HG03469 (cell line): ENCODE measurements at regions not wholly inside any gene's neighbourhood (a gene's known extent, or its start where the extent isn't known, plus 50 kb on each side); places are given as distances from the start of the nearest gene placed in this dataset.
"Not testable (repeated sequence)": the region's sequence is repeated elsewhere in the genome, so short reads cannot be mapped to it uniquely, and the experiment has no call there.

Experiments
- ATAC-seq: cut with Tn5 transposase; IDR thresholded peaks from one replicate; pipeline ENCODE4 v1.9.1; 2021; ENCODE audit warnings: mild to moderate bottlenecking, moderate library complexity, moderate number of reproducible peaks; ENCODE audit not compliant: unreplicated experiment

GRCh38 chr7:149569726-149570422 is 72.3 kb upstream of the ZNF746 start:
- no peak for ATAC-seq

DNA sequence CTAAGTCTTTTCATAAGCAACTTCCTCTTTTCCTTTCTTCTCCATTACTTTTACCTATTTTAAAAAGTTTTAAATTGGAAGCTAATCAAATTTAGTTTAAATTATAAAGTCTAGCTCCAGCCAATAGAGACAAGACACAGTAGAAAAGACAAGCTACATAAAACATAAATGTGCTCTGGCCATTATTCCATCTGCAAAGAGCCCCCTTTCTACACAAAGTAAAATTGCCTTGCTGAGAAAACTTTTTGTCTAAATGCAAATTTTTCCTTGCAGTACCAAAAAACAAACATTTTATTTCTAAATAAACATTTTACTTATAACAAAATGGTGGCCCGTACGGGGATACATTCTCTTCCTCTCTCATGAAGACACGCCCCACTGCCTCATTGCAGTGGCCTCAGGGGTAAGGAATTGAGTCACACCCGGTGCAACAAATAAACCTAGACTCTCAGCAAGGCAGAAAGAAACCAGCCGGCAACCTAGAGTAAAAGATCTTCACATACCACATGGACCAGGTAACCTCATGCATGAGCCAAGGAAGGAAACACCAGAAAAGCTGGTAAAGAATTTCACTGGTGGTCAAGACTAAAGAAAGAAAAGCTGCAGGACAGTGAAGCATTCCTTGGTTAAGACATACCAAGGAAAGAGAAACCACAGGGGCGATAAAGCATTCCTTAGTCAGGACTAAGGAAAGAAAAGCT is 71.6 kb upstream of the ZNF746 start:
- ATAC-seq = no peak

DNA sequence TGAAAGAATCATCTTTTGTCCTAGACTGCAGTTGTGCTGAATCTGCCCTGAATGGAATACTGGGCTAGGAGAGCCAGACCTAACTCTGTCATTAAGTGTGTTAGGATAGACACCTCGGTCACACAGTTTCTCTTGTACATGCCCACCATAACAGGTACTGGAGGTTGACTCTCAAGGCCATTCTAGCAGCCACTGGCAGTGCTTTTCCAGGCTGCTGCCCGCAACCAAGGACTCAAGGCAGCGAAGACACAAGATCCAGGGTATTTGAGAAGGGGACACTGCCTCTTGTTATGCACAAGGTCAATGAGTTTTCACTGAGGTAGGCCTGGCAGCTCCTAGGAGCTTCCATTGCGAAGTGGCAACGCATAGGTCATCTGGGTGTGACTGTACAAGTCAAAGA is 70.6 kb upstream of the ZNF746 start:
- ATAC-seq = no peak

GRCh38 chr7:149566103-149566502 is 68.5 kb upstream of the ZNF746 start:
- ATAC-seq = no peak

DNA sequence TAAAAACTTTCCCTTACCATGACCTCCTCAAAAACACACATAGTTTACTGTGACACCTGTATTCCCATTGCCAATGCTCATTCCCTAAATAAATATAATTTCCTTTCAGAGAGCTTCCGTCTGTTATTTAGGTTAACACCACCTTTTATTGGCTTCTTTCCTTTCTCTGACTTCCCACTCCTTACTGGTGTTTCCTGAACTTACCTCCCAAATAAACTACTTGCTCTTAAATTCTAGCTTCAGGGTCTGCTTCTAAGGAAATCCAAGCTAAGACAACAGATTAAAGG is 67.4 kb upstream of the ZNF746 start:
- ATAC-seq = no peak

DNA sequence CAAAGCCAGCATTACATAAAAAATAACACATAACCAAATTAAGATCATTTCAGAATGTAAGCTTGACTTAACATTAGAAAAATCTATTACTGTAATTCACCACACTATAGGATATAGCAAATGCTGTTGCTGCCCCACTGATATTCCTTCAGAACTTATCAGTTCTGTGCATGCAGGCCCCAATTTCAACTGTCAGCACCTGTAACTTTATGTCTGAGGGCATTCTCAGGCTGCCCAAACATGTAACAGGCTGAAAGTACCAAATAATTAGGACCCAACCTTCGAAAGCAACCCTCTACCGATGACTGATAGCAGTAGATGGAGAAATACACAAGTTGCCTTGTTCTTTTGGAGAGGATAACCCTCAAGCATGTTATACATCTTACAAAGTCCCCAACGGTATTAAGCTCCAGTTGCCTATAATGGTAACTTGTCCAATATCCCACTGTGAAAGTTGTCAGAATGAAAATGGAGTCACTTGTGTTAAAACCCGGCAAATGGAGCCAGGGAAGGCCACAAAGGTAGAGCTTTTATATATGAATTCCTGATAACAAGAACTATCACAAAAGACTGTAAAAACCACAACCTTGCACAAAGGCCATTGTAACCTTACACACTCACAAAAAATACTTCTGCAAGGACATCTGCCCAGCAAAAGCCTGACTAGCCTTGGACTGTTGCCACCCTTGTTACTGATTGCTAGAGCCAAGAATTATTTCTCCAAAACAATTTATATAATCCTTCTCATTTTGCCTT is 66.9 kb upstream of the ZNF746 start:
- ATAC-seq = no peak

- no peak for ATAC-seq
Measured at GRCh38 chr7:149562602-149563001, 65.0 kb upstream of the ZNF746 start.

GRCh38 chr7:149561072-149561471 is 63.5 kb upstream of the ZNF746 start:
- no peak for ATAC-seq

DNA sequence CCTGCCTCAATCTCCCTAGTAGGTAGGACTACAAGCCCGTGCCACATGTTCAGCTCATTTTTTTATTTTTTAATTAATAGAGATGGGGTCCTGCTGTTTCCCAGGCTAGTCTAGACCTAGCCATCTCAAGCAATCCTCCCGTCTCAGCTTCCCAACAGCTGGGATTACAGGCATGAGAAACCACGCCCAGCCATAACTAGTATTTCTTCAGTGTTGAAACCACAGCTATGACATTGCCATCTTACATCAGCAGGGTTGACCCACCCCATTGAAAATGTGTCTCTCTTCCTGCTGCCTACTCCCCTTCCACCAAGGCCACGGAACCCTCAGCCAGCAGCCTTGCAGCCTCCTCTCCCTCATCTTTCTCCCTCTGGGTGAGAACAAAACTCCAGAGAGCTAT is 62.1 kb upstream of the ZNF746 start:
- no peak for ATAC-seq

DNA sequence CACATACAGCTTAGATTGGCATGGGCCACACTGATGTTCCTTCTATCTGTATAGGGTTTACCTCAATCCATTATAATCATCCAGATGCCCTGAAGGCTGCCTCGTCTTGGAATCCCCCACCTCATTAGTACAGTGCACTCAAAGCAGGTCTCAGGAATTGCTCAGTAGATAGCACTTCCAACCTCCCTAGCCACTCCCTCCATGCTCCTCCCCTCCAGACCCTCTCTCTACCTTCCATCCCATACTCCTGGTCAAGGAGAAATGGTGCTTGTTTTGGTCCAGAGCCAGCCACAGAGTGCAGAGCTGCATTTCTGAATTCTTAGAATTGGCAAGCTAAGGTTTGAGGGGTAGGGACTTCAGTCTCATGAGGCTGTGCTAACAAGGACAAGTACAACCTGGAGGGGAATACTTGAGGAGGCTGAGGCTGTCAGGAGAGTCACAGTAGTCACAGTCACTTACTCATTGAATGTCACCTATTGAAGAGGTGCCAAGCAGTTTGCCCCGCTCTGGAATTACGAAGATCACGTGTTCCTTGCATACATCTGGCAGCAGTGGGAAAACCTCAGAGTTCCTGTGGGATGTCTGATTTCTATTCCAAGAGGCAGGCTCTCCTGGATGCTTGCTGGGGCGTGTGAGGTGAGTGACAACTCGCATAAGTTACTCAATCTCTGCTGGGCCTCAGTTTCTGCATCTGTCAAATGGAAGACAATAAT is 60.7 kb upstream of the ZNF746 start:
- ATAC-seq = no peak

- ATAC-seq = not testable (repeated sequence)
Measured at GRCh38 chr7:149556525-149556924, 58.9 kb upstream of the ZNF746 start.

DNA sequence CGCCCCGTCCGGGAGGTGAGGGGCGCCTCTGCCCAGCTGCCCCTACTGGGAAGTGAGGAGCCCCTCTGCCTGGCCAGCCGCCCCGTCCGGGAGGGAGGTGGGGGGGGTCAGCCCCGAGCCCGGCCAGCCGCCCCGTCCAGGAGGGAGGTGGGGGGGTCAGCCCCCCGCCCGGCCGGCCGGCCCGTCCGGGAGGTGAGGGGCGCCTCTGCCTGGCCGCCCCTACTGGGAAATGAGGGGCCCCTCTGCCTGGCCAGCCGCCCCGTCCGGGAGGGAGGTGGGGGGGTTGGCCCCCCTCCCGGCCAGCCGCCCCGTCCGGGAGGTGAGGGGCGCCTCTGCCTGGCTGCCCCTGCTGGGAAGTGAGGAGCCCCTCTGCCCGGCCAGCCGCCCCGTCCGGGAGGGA is 57.2 kb upstream of the ZNF746 start:
- not testable (repeated sequence) for ATAC-seq

DNA sequence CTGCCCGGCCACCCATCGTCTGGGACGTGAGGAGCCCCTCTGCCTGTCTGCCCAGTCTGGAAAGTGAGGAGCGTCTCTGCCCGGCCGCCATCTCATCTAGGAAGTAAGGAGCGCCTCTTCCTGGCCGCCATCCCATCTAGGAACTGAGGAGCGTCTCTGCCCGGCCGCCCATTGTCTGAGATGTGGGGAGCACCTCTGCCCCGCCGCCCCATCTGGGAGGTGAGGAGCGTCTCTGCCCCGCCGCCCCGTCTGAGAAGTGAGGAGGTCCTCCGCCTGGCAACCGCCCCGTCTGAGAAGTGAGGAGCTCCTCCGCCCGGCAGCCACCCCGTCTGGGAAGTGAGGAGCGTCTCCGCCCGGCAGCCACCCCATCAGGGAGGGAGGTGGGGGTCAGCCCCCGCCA is 56.4 kb upstream of the ZNF746 start:
- ATAC-seq = not testable (repeated sequence)

- no peak for ATAC-seq
Measured at GRCh38 chr7:149552799-149553198, 55.2 kb upstream of the ZNF746 start.
